H9 (cell line): ENCODE measurements at regions not wholly inside any gene's neighbourhood (a gene's known extent, or its start where the extent isn't known, plus 50 kb on each side); places are given as distances from the start of the nearest gene placed in this dataset.

Source experiments
- DNase-seq: peaks from one replicate; pipeline ENCODE4 v3.0.0-alpha.2; 2017
- H2AFZ ChIP-seq: one replicate; pipeline ENCODE4 v1.6.1; 2013; ENCODE audit warnings: mild to moderate bottlenecking, low read length, control low read depth, moderate library complexity
- H2AK5ac ChIP-seq: 2 replicates; pipeline ENCODE4 v1.6.1; 2013; ENCODE audit warnings: low read length, control low read depth, mixed read lengths; ENCODE audit not compliant: insufficient read length
- H2BK120ac ChIP-seq: one replicate; pipeline ENCODE4 v1.6.1; 2013; ENCODE audit warnings: low read depth, mild to moderate bottlenecking, low read length, control low read depth, inconsistent platforms; ENCODE audit not compliant: poor library complexity, severe bottlenecking
- H2BK12ac ChIP-seq: 2 replicates; pipeline ENCODE4 v1.6.1; 2013; ENCODE audit warnings: low read length, control low read depth, mixed read lengths, low read depth; ENCODE audit not compliant: insufficient read length
- H2BK15ac ChIP-seq: 2 replicates; pipeline ENCODE4 v1.6.1; 2013; ENCODE audit warnings: low read depth, low read length, control low read depth
- H2BK20ac ChIP-seq: one replicate; pipeline ENCODE4 v1.6.1; 2013; ENCODE audit warnings: low read depth, mild to moderate bottlenecking, low read length, control low read depth, inconsistent platforms; ENCODE audit not compliant: poor library complexity, severe bottlenecking
- H2BK5ac ChIP-seq: 2 replicates; pipeline ENCODE4 v1.6.1; 2013; ENCODE audit warnings: low read length, control low read depth, mixed read lengths; ENCODE audit not compliant: insufficient read length
- H3K14ac ChIP-seq: 2 replicates; pipeline ENCODE4 v1.6.1; 2013; ENCODE audit warnings: low read length, control low read depth; ENCODE audit not compliant: insufficient read depth
- H3K18ac ChIP-seq: 2 replicates; pipeline ENCODE4 v1.6.1; 2013; ENCODE audit warnings: low read depth, mild to moderate bottlenecking, mixed read lengths, low read length, control low read depth; ENCODE audit not compliant: insufficient read length
- H3K23ac ChIP-seq: 2 replicates; pipeline ENCODE4 v1.6.1; 2013; ENCODE audit warnings: low read length, control low read depth, mixed read lengths, low read depth; ENCODE audit not compliant: insufficient read length
- H3K23me2 ChIP-seq: 2 replicates; pipeline ENCODE4 v1.6.1; 2013; ENCODE audit warnings: low read depth, mild to moderate bottlenecking, mixed read lengths, low read length, control low read depth; ENCODE audit not compliant: insufficient read length, poor library complexity, severe bottlenecking
- H3K27ac ChIP-seq: 2 replicates; pipeline ENCODE4 v1.5.1; 2013; ENCODE audit warnings: low read length, control low read depth, mixed read lengths, low read depth; ENCODE audit not compliant: insufficient read length
- H3K27me3 ChIP-seq: 2 replicates; pipeline ENCODE4 v1.6.1; 2013; ENCODE audit warnings: low read length, control low read depth, inconsistent platforms; ENCODE audit not compliant: insufficient read depth
- H3K4ac ChIP-seq: 2 replicates; pipeline ENCODE4 v1.6.1; 2013; ENCODE audit warnings: low read depth, mild to moderate bottlenecking, control low read depth, inconsistent platforms, low read length, moderate library complexity
- H3K4me1 ChIP-seq: 2 replicates; pipeline ENCODE4 v1.6.1; 2013; ENCODE audit warnings: low read length, control low read depth, inconsistent platforms; ENCODE audit not compliant: insufficient read depth
- H3K4me2 ChIP-seq: 2 replicates; pipeline ENCODE4 v1.6.1; 2013; ENCODE audit warnings: low read length, control low read depth, mixed read lengths; ENCODE audit not compliant: insufficient read length, insufficient read depth
- H3K56ac ChIP-seq: 2 replicates; pipeline ENCODE4 v1.6.1; 2013; ENCODE audit warnings: low read depth, mild to moderate bottlenecking, mixed read lengths, low read length, control low read depth; ENCODE audit not compliant: insufficient read length
- H3K79me1 ChIP-seq: 2 replicates; pipeline ENCODE4 v1.6.1; 2013; ENCODE audit warnings: low read depth, mild to moderate bottlenecking, moderate library complexity, low read length, control low read depth, inconsistent platforms; ENCODE audit not compliant: insufficient read depth, poor library complexity, severe bottlenecking
- H3K79me2 ChIP-seq: 2 replicates; pipeline ENCODE4 v1.6.1; 2013; ENCODE audit warnings: low read length, control low read depth, inconsistent platforms; ENCODE audit not compliant: insufficient read depth
- H3K9ac ChIP-seq: 2 replicates; pipeline ENCODE4 v1.6.1; 2013; ENCODE audit warnings: low read length, control low read depth, mixed read lengths; ENCODE audit not compliant: insufficient read length; ENCODE audit errors: extremely low read depth
- H3K9me3 ChIP-seq: one replicate; pipeline ENCODE4 v1.6.1; 2013; ENCODE audit warnings: low read depth, low read length, inconsistent platforms; ENCODE audit not compliant: control insufficient read depth
- H3T11ph ChIP-seq: one replicate; pipeline ENCODE4 v1.6.1; 2013; ENCODE audit warnings: mild to moderate bottlenecking, low read length, control low read depth, inconsistent platforms
- H4K20me1 ChIP-seq: one replicate; pipeline ENCODE4 v1.6.1; 2013; ENCODE audit not compliant: control insufficient read depth, insufficient read length, insufficient read depth
- H4K5ac ChIP-seq: 2 replicates; pipeline ENCODE4 v1.6.1; 2013; ENCODE audit warnings: low read depth, mild to moderate bottlenecking, mixed read lengths, low read length, control low read depth; ENCODE audit not compliant: insufficient read length
- H4K8ac ChIP-seq: replicated peaks from 2 replicates; pipeline ENCODE4 v1.6.1; 2013; ENCODE audit warnings: low read length, control low read depth, mixed read lengths, low read depth; ENCODE audit not compliant: insufficient read length
- H4K91ac ChIP-seq: 2 replicates; pipeline ENCODE4 v1.6.1; 2013; ENCODE audit warnings: low read depth, mild to moderate bottlenecking, moderate library complexity, mixed read lengths, low read length, control low read depth; ENCODE audit not compliant: insufficient read length
- H3K27ac Mint-ChIP-seq, 3 experiments: 2 replicates in 2 of 3; 3 replicates in 1 of 3; pipeline ENCODE4 v1.8.0; 2020 to 2021; ENCODE audit warnings: mixed read lengths in 3 of 3, mild to moderate bottlenecking in 1 of 3, moderate library complexity in 1 of 3
- H3K27me3 Mint-ChIP-seq: 2 replicates; pipeline ENCODE4 v1.8.0; 2021; ENCODE audit warnings: low read depth, mild to moderate bottlenecking, moderate library complexity, mixed read lengths
- H3K36me3 Mint-ChIP-seq, 3 experiments: 2 replicates in 2 of 3; 3 replicates in 1 of 3; pipeline ENCODE4 v1.8.0; 2020 to 2021; ENCODE audit warnings: low read depth in 3 of 3, mixed read lengths in 3 of 3; ENCODE audit not compliant: insufficient read depth in 1 of 3
- H3K4me1 Mint-ChIP-seq, 2 experiments: 2 replicates each; pipeline ENCODE4 v1.8.0; 2020; ENCODE audit warnings: mixed read lengths in 2 of 2
- H3K4me3 Mint-ChIP-seq, 2 experiments: 2 replicates in 1 of 2; 3 replicates in 1 of 2; pipeline ENCODE4 v1.8.0; 2020 to 2021; ENCODE audit warnings: mild to moderate bottlenecking in 2 of 2, mixed read lengths in 2 of 2, moderate library complexity in 1 of 2
- H3K9me3 Mint-ChIP-seq, 2 experiments: 2 replicates in 1 of 2; 3 replicates in 1 of 2; pipeline ENCODE4 v1.8.0; 2020; ENCODE audit warnings: mild to moderate bottlenecking in 2 of 2, mixed read lengths in 2 of 2, moderate library complexity in 1 of 2
- CTCF ChIP-seq: fragments of 200-600 bp; sonication (generic); conservative IDR thresholded peaks from 3 replicates; pipeline ENCODE4 v1.8.0; 2021; ENCODE audit warnings: antibody characterized with exemption, mild to moderate bottlenecking
- WGBS: extraction: QIAGEN DNeasy Blood & Tissue Kit; methylation state at CpG from one replicate; pipeline ENCODE4 v1.1.7; 2013; ENCODE audit warnings: missing lambda C conversion rate, low lambda C conversion rate, mixed read lengths; ENCODE audit not compliant: insufficient read length; ENCODE audit errors: extremely low coverage; 5-methylcytosine and 5-hydroxymethylcytosine counted together

GRCh38 chr4:140237616-140238350 lies 83.8 kb upstream of the MAML3 start:
- DNase-seq, result peak; percentile 90
- Histone ChIP-seq H2BK5ac (no peak overlapping the region), H2AK5ac (no peak overlapping the region), H3K9ac (peak overlapping the region; percentile 14), H3T11ph (no peak overlapping the region), H3K23me2 (no peaks in the 10 kb centered on the region), H3K4ac (peak overlapping the region; percentile 38; the same call in 1 of the 2 replicates), H3K4me1 (peaks cover 18% of the 10 kb centered on the region), H3K79me1 (no peaks in the 10 kb centered on the region), H2BK20ac (no peak overlapping the region), H2BK120ac (peak overlapping the region; percentile 23), H3K56ac (no peak overlapping the region), H2BK12ac (peak overlapping the region; percentile 43), H2BK15ac (no peak overlapping the region), H3K27ac (peak overlapping the region; percentile 10), H3K79me2 (no peaks in the 10 kb centered on the region), H3K18ac (peak overlapping the region; percentile 80), H3K4me2 (peak overlapping the region; percentile 30), H2AFZ (peak overlapping the region; percentile 91), H4K8ac (no peak overlapping the region), H3K9me3 (no peaks in the 10 kb centered on the region), H4K20me1 (no peaks in the 10 kb centered on the region), H4K91ac (no peak overlapping the region), H3K14ac (peak overlapping the region; percentile 83), H3K27me3 (no peaks in the 10 kb centered on the region), H3K23ac (no peak overlapping the region), H4K5ac (peak overlapping the region; percentile 80)
- TF ChIP-seq CTCF, result no peak
- no peaks in the 10 kb centered on the region for H3K9me3 Mint-ChIP-seq
- H3K4me1 Mint-ChIP-seq, result peaks cover 55 to 60% of the 10 kb centered on the region in 2 experiments
- peak overlapping the region; percentile 48 to 72 for H3K4me3 Mint-ChIP-seq
- H3K27me3 Mint-ChIP-seq, result no peaks in the 10 kb centered on the region; the same call in 1 of the 2 replicates
- no peaks in the 10 kb centered on the region for H3K36me3 Mint-ChIP-seq
- no CpG with 5 or more reads among the region's 16 CpGs for WGBS
- H3K27ac Mint-ChIP-seq, result peak overlapping the region; percentile 89 to 94 (median 89)
